ENCODE measurements at regions not wholly inside any gene's neighbourhood (a gene's known extent, or its start where the extent isn't known, plus 50 kb on each side); places are given as distances from the start of the nearest gene placed in this dataset.

GRCh38 chr12:124497658-124498057 lies 69.8 kb downstream of the NCOR2 start:
- Histone ChIP-seq H4K20me1 (ENCODE audit: insufficient read depth, low read length) (no peaks in the 10 kb centered on the region), H3K9ac (ENCODE audit: low read length) (no peak overlapping the region), H3K4me2 (ENCODE audit: low read length) (no peak overlapping the region), H3K9me2 (ENCODE audit: low read depth, low read length) (no peaks in the 10 kb centered on the region), H3K79me2 (ENCODE audit: insufficient read depth, low read length) (no peaks in the 10 kb centered on the region), H3K4me1 (ENCODE audit: insufficient read depth, low read length, severe bottlenecking) (peaks cover 12% of the 10 kb centered on the region), H3K9me3 (ENCODE audit: low read length) (no peaks in the 10 kb centered on the region), H3K4me3 (ENCODE audit: low read depth, low read length, poor library complexity, severe bottlenecking) (no peak overlapping the region), H3K27me3 (ENCODE audit: insufficient read depth, low read length) (no peaks in the 10 kb centered on the region), H3F3A (ENCODE audit: insufficient read depth, low read length) (no peaks in the 10 kb centered on the region), H3K36me3 (ENCODE audit: insufficient read depth, low read length) (no peaks in the 10 kb centered on the region; the same call in 1 of the 2 replicates), H3K27ac (ENCODE audit: low read depth, low read length, poor library complexity, severe bottlenecking) (no peak overlapping the region), H2AFZ (ENCODE audit: low read length) (no peak overlapping the region)
- TF ChIP-seq EZH2 (IDR thresholded peaks at IDR 0.05; ENCODE audit: borderline replicate concordance, low read length) (no peak), CTCF (IDR thresholded peaks at IDR 0.05; ENCODE audit: low read length) (no peak)

- H3K9ac ChIP-seq (ENCODE audit: low read length), result no peak overlapping the region
- H3K79me2 ChIP-seq (ENCODE audit: insufficient read depth, low read length), result no peaks in the 10 kb centered on the region
- no peaks in the 10 kb centered on the region for H4K20me1 ChIP-seq (ENCODE audit: insufficient read depth, low read length)
- no peaks in the 10 kb centered on the region for H3F3A ChIP-seq (ENCODE audit: insufficient read depth, low read length)
- no peak overlapping the region for H3K4me3 ChIP-seq (ENCODE audit: low read depth, low read length, poor library complexity, severe bottlenecking)
- H3K27ac ChIP-seq (ENCODE audit: low read depth, low read length, poor library complexity, severe bottlenecking), result no peak overlapping the region
- no peaks in the 10 kb centered on the region for H3K27me3 ChIP-seq (ENCODE audit: insufficient read depth, low read length)
- H3K4me1 ChIP-seq (ENCODE audit: insufficient read depth, low read length, severe bottlenecking), result peaks cover 12% of the 10 kb centered on the region
- no peaks in the 10 kb centered on the region; the same call in 1 of the 2 replicates for H3K36me3 ChIP-seq (ENCODE audit: insufficient read depth, low read length)
- H3K9me3 ChIP-seq (ENCODE audit: low read length), result no peaks in the 10 kb centered on the region
- TF ChIP-seq CTCF (IDR thresholded peaks at IDR 0.05; ENCODE audit: low read length) (no peak), EZH2 (IDR thresholded peaks at IDR 0.05; ENCODE audit: borderline replicate concordance, low read length) (no peak)
- no peaks in the 10 kb centered on the region for H3K9me2 ChIP-seq (ENCODE audit: low read depth, low read length)
- H2AFZ ChIP-seq (ENCODE audit: low read length), result no peak overlapping the region
- no peak overlapping the region for H3K4me2 ChIP-seq (ENCODE audit: low read length)
These were observed 70.4 kb downstream of the NCOR2 start for GRCh38 chr12:124497039-124497438.

- peaks cover 12% of the 10 kb centered on the region for H3K4me1 ChIP-seq (ENCODE audit: insufficient read depth, low read length, severe bottlenecking)
- H3K27ac ChIP-seq (ENCODE audit: low read depth, low read length, poor library complexity, severe bottlenecking), result no peak overlapping the region
- H2AFZ ChIP-seq (ENCODE audit: low read length), result no peak overlapping the region
- TF ChIP-seq CTCF (IDR thresholded peaks at IDR 0.05; ENCODE audit: low read length), result no peak
- TF ChIP-seq EZH2 (IDR thresholded peaks at IDR 0.05; ENCODE audit: borderline replicate concordance, low read length), result no peak
- H3K36me3 ChIP-seq (ENCODE audit: insufficient read depth, low read length), result no peaks in the 10 kb centered on the region; the same call in 1 of the 2 replicates
- H3K9me2 ChIP-seq (ENCODE audit: low read depth, low read length), result no peaks in the 10 kb centered on the region
- H3K27me3 ChIP-seq (ENCODE audit: insufficient read depth, low read length), result no peaks in the 10 kb centered on the region
- no peaks in the 10 kb centered on the region for H3F3A ChIP-seq (ENCODE audit: insufficient read depth, low read length)
- H3K9me3 ChIP-seq (ENCODE audit: low read length), result no peaks in the 10 kb centered on the region
- H3K9ac ChIP-seq (ENCODE audit: low read length), result no peak overlapping the region
- H3K4me3 ChIP-seq (ENCODE audit: low read depth, low read length, poor library complexity, severe bottlenecking), result no peak overlapping the region
- no peaks in the 10 kb centered on the region for H4K20me1 ChIP-seq (ENCODE audit: insufficient read depth, low read length)
- no peak overlapping the region for H3K4me2 ChIP-seq (ENCODE audit: low read length)
- no peaks in the 10 kb centered on the region for H3K79me2 ChIP-seq (ENCODE audit: insufficient read depth, low read length)
These were observed 70.8 kb downstream of the NCOR2 start for GRCh38 chr12:124496584-124496983.
